Esophagus squamous epithelium (tissue), 4 donors: ENCODE measurements at regions not wholly inside any gene's neighbourhood (a gene's known extent, or its start where the extent isn't known, plus 50 kb on each side); places are given as distances from the start of the nearest gene placed in this dataset.

Source experiments
- POLR2A ChIP-seq, 4 donors: fragments of 450-650 bp; IDR thresholded peaks; one replicate each; pipeline ENCODE4 v1.6.1; 2017; ENCODE audit warnings: antibody characterized with exemption in 4 of 4, mild to moderate bottlenecking in 4 of 4, moderate library complexity in 3 of 4
- TF ChIP-seq, protein P1 (sequence below), 6 experiments: fragments of 450-650 bp in 4 of 6; fragments of 200-600 bp in 2 of 6; sonication (generic) in 2 of 6; IDR thresholded peaks; one replicate each; pipeline ENCODE4 v1.5.1; 2016 to 2019; ENCODE audit warnings: antibody characterized with exemption in 6 of 6, mild to moderate bottlenecking in 4 of 6, moderate library complexity in 4 of 6

DNA sequence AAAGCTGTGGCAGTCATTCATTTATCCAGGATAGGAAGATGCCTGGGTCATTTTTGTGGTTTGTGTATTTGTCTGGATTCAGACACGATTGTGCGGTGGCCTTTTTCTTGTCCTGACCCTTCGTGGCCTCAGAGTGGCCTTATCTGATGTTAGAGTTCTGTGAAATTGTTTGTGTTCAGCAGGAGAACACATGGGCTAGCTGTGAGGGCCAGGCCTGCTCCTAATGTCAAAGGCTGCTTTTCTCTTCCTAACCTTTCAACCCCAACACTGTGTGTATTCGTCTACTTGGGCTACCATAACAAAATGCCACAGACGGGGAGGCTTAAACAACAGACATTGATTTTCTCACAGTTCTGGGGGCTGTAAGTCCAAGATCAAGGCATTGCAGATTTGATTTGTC lies 321.8 kb downstream of the CD83 start:
- TF ChIP-seq, protein P1, sequence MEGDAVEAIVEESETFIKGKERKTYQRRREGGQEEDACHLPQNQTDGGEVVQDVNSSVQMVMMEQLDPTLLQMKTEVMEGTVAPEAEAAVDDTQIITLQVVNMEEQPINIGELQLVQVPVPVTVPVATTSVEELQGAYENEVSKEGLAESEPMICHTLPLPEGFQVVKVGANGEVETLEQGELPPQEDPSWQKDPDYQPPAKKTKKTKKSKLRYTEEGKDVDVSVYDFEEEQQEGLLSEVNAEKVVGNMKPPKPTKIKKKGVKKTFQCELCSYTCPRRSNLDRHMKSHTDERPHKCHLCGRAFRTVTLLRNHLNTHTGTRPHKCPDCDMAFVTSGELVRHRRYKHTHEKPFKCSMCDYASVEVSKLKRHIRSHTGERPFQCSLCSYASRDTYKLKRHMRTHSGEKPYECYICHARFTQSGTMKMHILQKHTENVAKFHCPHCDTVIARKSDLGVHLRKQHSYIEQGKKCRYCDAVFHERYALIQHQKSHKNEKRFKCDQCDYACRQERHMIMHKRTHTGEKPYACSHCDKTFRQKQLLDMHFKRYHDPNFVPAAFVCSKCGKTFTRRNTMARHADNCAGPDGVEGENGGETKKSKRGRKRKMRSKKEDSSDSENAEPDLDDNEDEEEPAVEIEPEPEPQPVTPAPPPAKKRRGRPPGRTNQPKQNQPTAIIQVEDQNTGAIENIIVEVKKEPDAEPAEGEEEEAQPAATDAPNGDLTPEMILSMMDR (IDR thresholded peaks at IDR 0.05) = no peak
- no peak for TF ChIP-seq POLR2A (IDR thresholded peaks at IDR 0.05)
